ENCODE measurements at regions not wholly inside any gene's neighbourhood (a gene's known extent, or its start where the extent isn't known, plus 50 kb on each side); places are given as distances from the start of the nearest gene placed in this dataset.

DNA sequence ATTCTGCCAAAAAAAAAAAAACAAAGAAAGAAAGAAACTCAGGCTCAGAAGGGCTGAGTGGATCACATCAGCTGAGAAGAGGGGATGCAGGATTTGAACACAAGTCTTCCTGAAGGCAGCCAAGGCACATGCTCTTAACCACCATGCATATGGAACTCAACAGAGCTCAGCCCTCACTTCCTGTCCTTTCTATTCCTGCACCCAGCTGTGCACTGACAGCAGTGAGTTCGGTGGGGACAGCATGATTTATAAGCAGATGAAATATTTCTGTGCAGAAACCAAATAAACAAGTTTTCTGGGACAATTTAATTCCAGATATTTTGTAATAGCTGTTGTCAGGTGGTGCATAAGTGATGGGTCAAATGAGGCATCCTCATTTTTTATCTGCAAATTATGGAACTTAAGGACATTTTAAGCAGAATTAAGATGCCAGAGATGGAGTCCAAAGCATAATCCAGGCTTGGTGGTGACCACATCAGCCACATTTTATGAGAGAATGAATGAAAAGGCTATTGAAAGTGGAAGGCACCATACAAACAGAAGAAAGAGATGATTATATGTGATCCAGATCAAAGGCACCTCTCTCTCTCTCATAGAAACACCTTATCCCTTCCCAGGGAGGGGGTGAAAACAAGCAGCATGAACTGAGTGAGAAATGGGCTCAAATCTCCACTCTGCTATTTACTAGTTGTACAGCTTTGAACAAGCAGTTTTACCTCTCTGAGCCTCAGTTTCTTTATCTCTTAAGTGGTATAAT is 303.6 kb upstream of the MSX2 start:
- Histone ChIP-seq H3K4me3 (ENCODE audit: low read depth, low read length, poor library complexity, severe bottlenecking) (no peak overlapping the region), H3K9me2 (ENCODE audit: insufficient read depth, low read length) (no peaks in the 10 kb centered on the region), H2AFZ (ENCODE audit: low read length) (no peak overlapping the region), H3K4me1 (ENCODE audit: insufficient read depth, low read length, poor library complexity, severe bottlenecking) (no peaks in the 10 kb centered on the region), H3K4me2 (ENCODE audit: low read length) (no peak overlapping the region), H3K9me3 (ENCODE audit: low read length) (no peaks in the 10 kb centered on the region), H3K36me3 (ENCODE audit: insufficient read depth, low read length) (no peaks in the 10 kb centered on the region), H4K20me1 (ENCODE audit: insufficient read depth, low read length) (no peaks in the 10 kb centered on the region), H3K79me2 (ENCODE audit: insufficient read depth, low read depth, low read length) (no peaks in the 10 kb centered on the region), H3K27ac (ENCODE audit: low read depth, low read length, poor library complexity, severe bottlenecking) (no peak overlapping the region)
- ChIA-PET POLR2A (no interaction called here), CTCF (ENCODE audit: unreplicated experiment) (no interaction called here)
- intact Hi-C loops (cut with micrococcal nuclease; ENCODE audit: unreplicated experiment): no loop called here
- TF ChIP-seq, protein P1, sequence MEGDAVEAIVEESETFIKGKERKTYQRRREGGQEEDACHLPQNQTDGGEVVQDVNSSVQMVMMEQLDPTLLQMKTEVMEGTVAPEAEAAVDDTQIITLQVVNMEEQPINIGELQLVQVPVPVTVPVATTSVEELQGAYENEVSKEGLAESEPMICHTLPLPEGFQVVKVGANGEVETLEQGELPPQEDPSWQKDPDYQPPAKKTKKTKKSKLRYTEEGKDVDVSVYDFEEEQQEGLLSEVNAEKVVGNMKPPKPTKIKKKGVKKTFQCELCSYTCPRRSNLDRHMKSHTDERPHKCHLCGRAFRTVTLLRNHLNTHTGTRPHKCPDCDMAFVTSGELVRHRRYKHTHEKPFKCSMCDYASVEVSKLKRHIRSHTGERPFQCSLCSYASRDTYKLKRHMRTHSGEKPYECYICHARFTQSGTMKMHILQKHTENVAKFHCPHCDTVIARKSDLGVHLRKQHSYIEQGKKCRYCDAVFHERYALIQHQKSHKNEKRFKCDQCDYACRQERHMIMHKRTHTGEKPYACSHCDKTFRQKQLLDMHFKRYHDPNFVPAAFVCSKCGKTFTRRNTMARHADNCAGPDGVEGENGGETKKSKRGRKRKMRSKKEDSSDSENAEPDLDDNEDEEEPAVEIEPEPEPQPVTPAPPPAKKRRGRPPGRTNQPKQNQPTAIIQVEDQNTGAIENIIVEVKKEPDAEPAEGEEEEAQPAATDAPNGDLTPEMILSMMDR (conservative IDR thresholded peaks at IDR 0.05; ENCODE audit: low read length): no peak
- no peak for TF ChIP-seq EZH2phosphoT487 (IDR thresholded peaks at IDR 0.05; ENCODE audit: borderline replicate concordance, low read depth, low read length)
- no TSS peak for BruUV-seq (replicated peaks)
- no peak for DNase-seq (ENCODE audit: low spot score)

DNA sequence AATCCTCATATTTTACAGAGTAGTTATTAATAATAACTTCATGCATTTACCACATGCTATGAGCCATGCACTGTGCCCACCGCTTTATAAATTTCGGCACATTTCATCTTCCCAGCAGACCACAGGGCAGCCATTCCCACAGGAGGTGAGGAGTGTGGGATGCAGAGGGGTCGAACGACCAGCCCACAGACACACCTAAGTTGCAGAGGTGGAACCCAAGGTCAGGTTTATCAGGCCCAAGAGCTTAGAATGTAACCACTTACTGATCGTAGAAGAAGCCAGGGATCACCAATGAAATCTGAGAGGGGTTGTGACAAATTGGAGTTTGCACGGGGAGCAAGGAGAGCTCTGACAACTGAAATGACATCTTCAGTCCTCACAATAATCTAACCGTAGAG is 303.0 kb upstream of the MSX2 start:
- no peak for TF ChIP-seq EZH2phosphoT487 (IDR thresholded peaks at IDR 0.05; ENCODE audit: borderline replicate concordance, low read depth, low read length)
- TF ChIP-seq, protein P1 (conservative IDR thresholded peaks at IDR 0.05; ENCODE audit: low read length): no peak
- Histone ChIP-seq H3K4me2 (ENCODE audit: low read length) (no peak overlapping the region), H3K36me3 (ENCODE audit: insufficient read depth, low read length) (no peaks in the 10 kb centered on the region), H3K79me2 (ENCODE audit: insufficient read depth, low read depth, low read length) (no peaks in the 10 kb centered on the region), H3K4me1 (ENCODE audit: insufficient read depth, low read length, poor library complexity, severe bottlenecking) (no peaks in the 10 kb centered on the region), H4K20me1 (ENCODE audit: insufficient read depth, low read length) (no peaks in the 10 kb centered on the region), H3K9me3 (ENCODE audit: low read length) (no peaks in the 10 kb centered on the region), H3K9me2 (ENCODE audit: insufficient read depth, low read length) (no peaks in the 10 kb centered on the region), H3K27ac (ENCODE audit: low read depth, low read length, poor library complexity, severe bottlenecking) (no peak overlapping the region), H2AFZ (ENCODE audit: low read length) (no peak overlapping the region), H3K4me3 (ENCODE audit: low read depth, low read length, poor library complexity, severe bottlenecking) (no peak overlapping the region)
- intact Hi-C loops (cut with micrococcal nuclease; ENCODE audit: unreplicated experiment): no loop called here
- BruUV-seq (replicated peaks): no TSS peak
- CTCF ChIA-PET (ENCODE audit: unreplicated experiment): no interaction called here
- POLR2A ChIA-PET: interaction anchor here (1.2 kb wide), 1 partner anchor 13 kb away, joined by 3 read pairs; no protein-coding TSS in a partner anchor
- DNase-seq (ENCODE audit: low spot score): no peak

DNA sequence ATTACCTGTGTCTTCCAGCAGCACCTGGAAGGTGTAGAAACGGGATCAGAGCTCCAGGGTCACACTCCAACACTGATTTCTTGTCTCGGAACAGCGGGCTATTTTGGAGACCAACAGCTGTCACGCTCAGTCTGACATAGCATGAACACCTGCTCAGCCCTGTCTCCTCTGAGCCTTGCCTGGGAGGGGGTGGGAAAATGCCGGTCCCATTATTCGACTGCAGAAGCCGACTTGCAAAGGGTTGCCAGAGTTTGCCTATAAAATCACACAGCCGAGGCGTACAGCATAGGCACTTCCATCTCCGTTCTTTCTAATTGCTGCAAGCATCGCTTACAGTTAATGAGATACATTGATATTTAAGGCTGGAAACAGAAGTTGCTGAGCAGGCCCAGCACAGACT is 300.8 kb upstream of the MSX2 start:
- Histone ChIP-seq H4K20me1 (ENCODE audit: insufficient read depth, low read length) (no peaks in the 10 kb centered on the region), H3K27ac (ENCODE audit: low read depth, low read length, poor library complexity, severe bottlenecking) (no peak overlapping the region), H2AFZ (ENCODE audit: low read length) (no peak overlapping the region), H3K9me2 (ENCODE audit: insufficient read depth, low read length) (no peaks in the 10 kb centered on the region), H3K79me2 (ENCODE audit: insufficient read depth, low read depth, low read length) (no peaks in the 10 kb centered on the region), H3K4me1 (ENCODE audit: insufficient read depth, low read length, poor library complexity, severe bottlenecking) (no peaks in the 10 kb centered on the region), H3K36me3 (ENCODE audit: insufficient read depth, low read length) (no peaks in the 10 kb centered on the region), H3K4me3 (ENCODE audit: low read depth, low read length, poor library complexity, severe bottlenecking) (no peak overlapping the region), H3K4me2 (ENCODE audit: low read length) (no peak overlapping the region), H3K9me3 (ENCODE audit: low read length) (no peaks in the 10 kb centered on the region)
- no peak for TF ChIP-seq EZH2phosphoT487 (IDR thresholded peaks at IDR 0.05; ENCODE audit: borderline replicate concordance, low read depth, low read length)
- TF ChIP-seq, protein P1 (conservative IDR thresholded peaks at IDR 0.05; ENCODE audit: low read length): no peak
- no TSS peak for BruUV-seq (replicated peaks)
- no peak for DNase-seq (ENCODE audit: low spot score)
- POLR2A ChIA-PET: no interaction called here
- intact Hi-C loops (cut with micrococcal nuclease; ENCODE audit: unreplicated experiment): no loop called here
- CTCF ChIA-PET (ENCODE audit: unreplicated experiment): no interaction called here

Measured in OCI-LY7 (cell line).